ENCODE measurements at regions not wholly inside any gene's neighbourhood (a gene's known extent, or its start where the extent isn't known, plus 50 kb on each side); places are given as distances from the start of the nearest gene placed in this dataset.
"Not testable (repeated sequence)": the region's sequence is repeated elsewhere in the genome, so short reads cannot be mapped to it uniquely, and the experiment has no call there.

DNA sequence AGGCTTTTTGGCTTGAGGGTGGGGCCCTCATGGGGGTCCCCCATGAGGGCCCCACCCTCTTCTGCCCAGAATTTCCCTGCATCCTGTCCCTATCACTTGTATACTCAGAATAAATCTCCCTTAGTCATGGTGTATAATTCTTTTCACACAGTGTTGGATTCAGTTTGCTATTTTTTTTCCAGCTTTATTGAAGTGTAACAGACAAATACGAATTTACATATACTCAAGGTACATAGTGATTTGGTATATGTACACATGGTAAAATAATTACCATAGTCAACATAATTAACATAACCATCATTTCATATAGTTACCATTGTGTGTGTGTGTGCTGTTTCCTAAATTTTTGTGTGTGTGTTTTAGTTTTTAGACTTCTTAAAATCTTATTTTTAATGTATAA is 289.4 kb downstream of the CNTNAP3B start:
- not testable (repeated sequence) for H3K27me3 Mint-ChIP-seq (ENCODE audit: unreplicated experiment); H3K4me3 Mint-ChIP-seq (ENCODE audit: unreplicated experiment); H3K27ac Mint-ChIP-seq (ENCODE audit: unreplicated experiment); H3K36me3 Mint-ChIP-seq (ENCODE audit: low read depth, unreplicated experiment); H3K4me1 Mint-ChIP-seq (ENCODE audit: unreplicated experiment); H3K9me3 Mint-ChIP-seq (ENCODE audit: unreplicated experiment); DNase-seq (ENCODE audit: low spot score)

DNA sequence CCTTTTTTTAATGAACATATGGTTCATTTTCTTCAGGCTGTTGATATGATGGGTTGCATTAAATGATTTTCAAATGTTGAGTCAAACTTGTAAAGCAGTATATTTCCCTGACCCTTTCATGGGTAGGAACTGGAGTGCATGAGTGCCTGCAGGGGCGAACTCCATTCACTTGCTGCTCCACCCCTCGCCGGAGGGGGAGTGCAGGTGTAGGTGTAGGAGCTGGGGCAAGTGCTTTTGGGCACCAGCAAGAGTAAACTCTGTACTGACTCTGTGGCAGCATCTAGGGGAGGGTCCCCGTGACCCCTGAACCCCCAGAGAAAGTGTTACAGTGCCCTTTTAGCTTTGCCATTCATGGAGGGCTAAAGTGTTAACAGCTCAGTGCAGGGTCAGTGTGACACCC is 290.3 kb downstream of the CNTNAP3B start:
- not testable (repeated sequence) for DNase-seq (ENCODE audit: low spot score); H3K27me3 Mint-ChIP-seq (ENCODE audit: unreplicated experiment); H3K4me3 Mint-ChIP-seq (ENCODE audit: unreplicated experiment); H3K9me3 Mint-ChIP-seq (ENCODE audit: unreplicated experiment); H3K27ac Mint-ChIP-seq (ENCODE audit: unreplicated experiment); H3K36me3 Mint-ChIP-seq (ENCODE audit: low read depth, unreplicated experiment); H3K4me1 Mint-ChIP-seq (ENCODE audit: unreplicated experiment)

DNA sequence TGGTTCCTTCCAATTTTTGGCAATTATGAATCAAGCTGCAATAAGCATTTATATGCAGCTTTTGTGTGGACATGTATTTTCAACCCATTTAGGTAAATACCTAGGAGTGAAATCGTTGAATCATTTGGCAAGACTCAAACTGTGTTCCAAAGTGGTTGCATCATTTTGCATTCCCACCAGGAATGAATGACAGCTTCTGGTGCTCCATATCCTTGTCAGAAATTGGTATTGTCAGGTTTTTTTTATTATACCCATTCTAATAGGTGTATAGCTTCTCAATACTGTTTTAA is 290.7 kb downstream of the CNTNAP3B start:
- not testable (repeated sequence) for DNase-seq (ENCODE audit: low spot score); H3K27ac Mint-ChIP-seq (ENCODE audit: unreplicated experiment); H3K4me3 Mint-ChIP-seq (ENCODE audit: unreplicated experiment); H3K4me1 Mint-ChIP-seq (ENCODE audit: unreplicated experiment); H3K36me3 Mint-ChIP-seq (ENCODE audit: low read depth, unreplicated experiment); H3K27me3 Mint-ChIP-seq (ENCODE audit: unreplicated experiment); H3K9me3 Mint-ChIP-seq (ENCODE audit: unreplicated experiment)

DNA sequence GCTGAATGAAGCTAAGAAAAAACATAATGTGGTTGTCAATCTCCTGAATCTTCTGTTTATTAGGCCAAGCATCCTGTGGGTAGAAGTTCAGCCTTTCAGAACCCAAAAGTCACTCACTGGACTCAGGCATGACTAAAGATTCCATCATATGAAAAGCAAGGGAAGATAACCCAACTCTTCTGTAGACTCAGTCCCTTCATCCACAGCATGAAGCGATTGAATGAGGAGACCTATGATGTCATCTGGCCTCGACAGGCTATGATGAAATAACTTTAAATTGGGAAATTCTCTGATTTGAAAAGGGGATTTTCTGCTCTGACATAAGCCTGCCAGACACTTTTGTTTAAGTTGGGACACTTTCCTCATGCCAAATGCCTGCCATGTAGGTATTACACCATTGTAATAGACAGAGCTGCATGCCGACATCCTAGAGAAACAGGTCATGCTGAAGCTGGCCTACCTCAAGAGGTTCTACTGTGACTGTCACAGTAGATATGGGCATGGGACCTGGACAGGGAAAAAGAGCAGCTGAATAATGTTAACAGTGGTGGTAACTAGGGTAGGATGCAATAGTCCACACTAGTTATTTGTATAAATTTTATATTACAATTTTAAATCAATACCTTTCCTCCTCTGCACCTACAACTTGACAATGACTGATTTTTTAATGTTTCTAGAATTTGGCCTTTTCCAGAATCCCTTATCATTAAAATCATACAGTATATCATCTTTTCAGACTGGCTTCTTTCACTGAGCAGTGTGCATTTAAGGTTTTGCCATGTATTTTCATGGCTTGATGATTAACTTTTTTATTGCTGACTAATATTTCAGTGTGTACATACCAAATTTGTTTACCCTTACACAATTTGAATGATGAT is 291.3 kb downstream of the CNTNAP3B start:
- not testable (repeated sequence) for H3K36me3 Mint-ChIP-seq (ENCODE audit: low read depth, unreplicated experiment); H3K4me3 Mint-ChIP-seq (ENCODE audit: unreplicated experiment); DNase-seq (ENCODE audit: low spot score); H3K9me3 Mint-ChIP-seq (ENCODE audit: unreplicated experiment); H3K27me3 Mint-ChIP-seq (ENCODE audit: unreplicated experiment); H3K4me1 Mint-ChIP-seq (ENCODE audit: unreplicated experiment); H3K27ac Mint-ChIP-seq (ENCODE audit: unreplicated experiment)

DNA sequence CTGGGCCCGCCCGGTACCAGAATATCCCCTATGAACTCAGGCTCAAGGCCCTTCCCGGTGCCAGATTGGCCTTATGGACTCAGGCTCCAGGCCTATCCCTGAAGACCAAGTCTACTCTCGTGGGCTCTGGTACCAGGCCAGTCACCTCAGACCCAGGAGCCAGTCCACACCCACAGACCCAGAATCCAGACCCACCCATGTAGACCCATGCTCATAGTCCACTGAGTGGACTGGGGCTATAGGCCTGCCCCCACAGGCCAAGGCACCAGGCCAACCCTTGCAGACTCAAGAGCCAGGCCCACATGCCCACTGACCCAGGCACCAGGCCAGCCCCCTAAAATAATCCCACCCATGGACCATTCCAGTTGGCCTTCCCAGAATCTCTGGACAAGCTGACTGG is 296.1 kb downstream of the CNTNAP3B start:
- H3K36me3 Mint-ChIP-seq (ENCODE audit: low read depth, unreplicated experiment); H3K27ac Mint-ChIP-seq (ENCODE audit: unreplicated experiment); H3K27me3 Mint-ChIP-seq (ENCODE audit: unreplicated experiment); H3K9me3 Mint-ChIP-seq (ENCODE audit: unreplicated experiment); DNase-seq (ENCODE audit: low spot score); H3K4me1 Mint-ChIP-seq (ENCODE audit: unreplicated experiment); H3K4me3 Mint-ChIP-seq (ENCODE audit: unreplicated experiment): not testable (repeated sequence)

DNA sequence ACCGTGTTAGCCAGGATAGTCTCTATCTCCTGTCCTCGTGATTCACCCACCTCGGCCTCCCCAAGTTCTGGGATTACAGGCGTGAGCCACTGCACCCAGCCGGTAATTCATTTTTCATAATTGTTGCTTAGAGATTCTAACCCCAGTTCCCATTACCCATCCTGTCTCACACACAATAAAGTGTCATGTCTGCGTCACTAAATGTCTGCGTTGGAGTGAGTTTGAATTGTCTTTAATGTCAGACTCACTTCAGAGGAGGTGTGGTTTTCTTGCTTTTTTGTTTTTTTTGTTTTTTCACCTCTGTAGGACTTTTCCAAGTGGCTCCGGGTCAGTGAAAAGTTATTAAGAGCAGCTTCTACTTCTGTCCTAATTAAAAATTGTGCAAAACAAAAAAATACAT is 304.5 kb downstream of the CNTNAP3B start:
- H3K9me3 Mint-ChIP-seq (ENCODE audit: unreplicated experiment); DNase-seq (ENCODE audit: low spot score); H3K36me3 Mint-ChIP-seq (ENCODE audit: low read depth, unreplicated experiment); H3K4me1 Mint-ChIP-seq (ENCODE audit: unreplicated experiment); H3K27me3 Mint-ChIP-seq (ENCODE audit: unreplicated experiment); H3K4me3 Mint-ChIP-seq (ENCODE audit: unreplicated experiment); H3K27ac Mint-ChIP-seq (ENCODE audit: unreplicated experiment): not testable (repeated sequence)

DNA sequence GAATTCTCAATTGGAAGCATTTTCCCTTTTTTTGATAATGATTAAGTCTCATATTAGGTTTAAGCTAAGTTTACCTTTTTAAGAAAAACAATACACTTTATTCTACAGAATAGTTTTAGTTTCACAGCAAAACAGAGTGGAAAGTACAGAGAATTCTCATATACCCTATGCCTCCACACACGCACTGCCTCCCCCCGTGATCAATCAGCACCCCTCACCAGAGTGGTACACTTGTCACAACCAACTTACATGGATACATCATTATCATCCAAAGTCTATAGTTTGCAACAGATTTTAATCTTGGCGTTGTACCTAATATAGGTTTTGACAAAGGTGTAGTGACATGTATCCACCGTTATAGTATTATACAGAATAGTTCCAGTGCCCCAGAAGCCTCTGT is 326.5 kb downstream of the CNTNAP3B start:
- not testable (repeated sequence) for DNase-seq (ENCODE audit: low spot score); H3K27ac Mint-ChIP-seq (ENCODE audit: unreplicated experiment); H3K9me3 Mint-ChIP-seq (ENCODE audit: unreplicated experiment); H3K36me3 Mint-ChIP-seq (ENCODE audit: low read depth, unreplicated experiment); H3K4me1 Mint-ChIP-seq (ENCODE audit: unreplicated experiment); H3K27me3 Mint-ChIP-seq (ENCODE audit: unreplicated experiment); H3K4me3 Mint-ChIP-seq (ENCODE audit: unreplicated experiment)

DNA sequence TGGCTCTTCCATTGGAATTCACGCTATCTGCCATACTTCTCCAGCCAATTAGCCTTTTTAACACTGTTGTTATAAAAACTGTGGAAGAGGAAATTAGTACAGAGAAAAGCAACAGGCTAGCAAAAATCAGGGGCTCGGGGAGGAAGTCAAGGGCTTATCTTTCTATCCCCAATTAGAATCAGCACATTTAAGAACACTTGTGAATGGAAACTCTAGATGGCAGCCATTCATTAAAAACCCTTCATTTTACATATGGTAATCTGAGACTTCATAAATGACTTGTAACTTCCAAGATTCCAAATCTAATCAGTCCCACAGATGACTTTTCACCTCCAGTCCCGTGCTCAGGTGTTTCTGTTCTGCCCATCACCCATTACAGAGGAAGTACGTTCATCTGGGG is 330.5 kb downstream of the CNTNAP3B start:
- not testable (repeated sequence) for DNase-seq (ENCODE audit: low spot score); H3K9me3 Mint-ChIP-seq (ENCODE audit: unreplicated experiment); H3K27me3 Mint-ChIP-seq (ENCODE audit: unreplicated experiment); H3K27ac Mint-ChIP-seq (ENCODE audit: unreplicated experiment); H3K4me3 Mint-ChIP-seq (ENCODE audit: unreplicated experiment); H3K36me3 Mint-ChIP-seq (ENCODE audit: low read depth, unreplicated experiment); H3K4me1 Mint-ChIP-seq (ENCODE audit: unreplicated experiment)

DNA sequence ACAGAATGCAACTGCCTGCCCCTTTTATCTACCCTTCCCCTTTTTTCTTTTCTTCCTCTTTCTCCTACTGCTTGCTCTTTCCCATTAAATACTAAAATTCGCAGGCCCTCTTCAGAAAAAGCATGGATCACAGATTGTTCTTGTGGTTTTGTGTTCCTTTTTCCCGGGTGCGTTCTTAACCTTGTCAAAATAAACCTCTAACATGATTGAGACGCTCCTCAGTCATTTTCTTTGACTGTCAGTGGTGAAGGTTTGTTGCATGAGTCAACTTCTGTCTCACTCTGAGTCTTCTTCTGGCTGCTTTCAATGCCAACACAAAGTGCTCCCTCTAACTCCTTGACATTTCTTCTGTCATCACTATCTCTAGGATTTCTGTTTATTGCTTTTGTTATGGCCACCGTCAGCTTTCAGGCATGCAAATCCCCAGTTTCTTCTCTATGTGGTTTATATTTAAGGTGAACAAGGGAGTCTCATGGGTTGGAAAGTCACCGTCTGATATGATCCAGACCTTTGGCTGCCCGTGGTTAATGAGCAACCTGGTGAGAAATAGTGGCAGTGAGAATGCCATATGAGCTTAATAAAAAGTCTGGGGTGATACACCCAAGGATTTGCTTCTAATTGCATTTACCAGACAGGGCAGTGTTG is 338.4 kb downstream of the CNTNAP3B start:
- H3K27ac Mint-ChIP-seq (ENCODE audit: unreplicated experiment); H3K4me1 Mint-ChIP-seq (ENCODE audit: unreplicated experiment); H3K9me3 Mint-ChIP-seq (ENCODE audit: unreplicated experiment); H3K36me3 Mint-ChIP-seq (ENCODE audit: low read depth, unreplicated experiment); H3K4me3 Mint-ChIP-seq (ENCODE audit: unreplicated experiment); H3K27me3 Mint-ChIP-seq (ENCODE audit: unreplicated experiment); DNase-seq (ENCODE audit: low spot score): not testable (repeated sequence)

DNA sequence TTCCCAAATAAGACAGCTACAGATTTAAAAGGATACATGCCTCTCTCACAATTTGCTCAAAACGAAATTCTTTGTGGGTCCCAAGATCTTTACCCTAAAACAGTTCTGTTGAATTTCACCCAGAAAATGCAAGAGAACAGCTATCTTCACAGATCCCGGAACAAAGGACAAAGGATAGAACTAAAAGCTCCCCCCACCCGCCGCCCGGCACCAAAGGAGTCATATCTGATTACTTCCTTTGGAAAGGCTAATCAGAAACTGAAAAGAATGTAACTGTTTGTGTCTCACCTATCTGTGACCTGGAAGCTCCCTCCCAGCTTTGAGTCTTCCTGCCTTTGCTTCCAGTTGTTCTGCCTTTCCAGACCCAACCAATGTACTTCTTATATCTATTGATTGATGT is 339.2 kb downstream of the CNTNAP3B start:
- H3K27ac Mint-ChIP-seq (ENCODE audit: unreplicated experiment); H3K4me1 Mint-ChIP-seq (ENCODE audit: unreplicated experiment); H3K4me3 Mint-ChIP-seq (ENCODE audit: unreplicated experiment); DNase-seq (ENCODE audit: low spot score); H3K36me3 Mint-ChIP-seq (ENCODE audit: low read depth, unreplicated experiment); H3K9me3 Mint-ChIP-seq (ENCODE audit: unreplicated experiment); H3K27me3 Mint-ChIP-seq (ENCODE audit: unreplicated experiment): not testable (repeated sequence)

DNA sequence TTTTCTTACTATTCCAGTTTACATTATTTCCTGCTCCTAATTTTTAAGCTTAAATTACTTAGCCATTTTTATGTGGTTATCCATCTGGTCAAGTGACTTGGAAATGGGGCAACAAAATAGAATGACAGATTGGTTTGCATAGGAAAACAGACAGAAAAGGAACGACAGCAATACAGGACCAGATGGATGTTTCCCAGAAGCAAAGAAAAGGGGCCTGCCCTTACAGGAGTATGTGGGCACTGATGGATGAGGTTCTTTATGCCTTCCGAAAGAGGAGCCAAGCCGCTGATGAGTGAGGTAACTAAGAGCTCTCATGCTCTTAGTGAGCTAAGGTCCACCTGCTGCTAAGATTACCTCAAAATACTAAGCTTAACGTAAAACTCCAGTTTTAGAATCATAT is 339.8 kb downstream of the CNTNAP3B start:
- H3K4me3 Mint-ChIP-seq (ENCODE audit: unreplicated experiment); H3K4me1 Mint-ChIP-seq (ENCODE audit: unreplicated experiment); H3K9me3 Mint-ChIP-seq (ENCODE audit: unreplicated experiment); DNase-seq (ENCODE audit: low spot score); H3K27me3 Mint-ChIP-seq (ENCODE audit: unreplicated experiment); H3K27ac Mint-ChIP-seq (ENCODE audit: unreplicated experiment); H3K36me3 Mint-ChIP-seq (ENCODE audit: low read depth, unreplicated experiment): not testable (repeated sequence)

DNA sequence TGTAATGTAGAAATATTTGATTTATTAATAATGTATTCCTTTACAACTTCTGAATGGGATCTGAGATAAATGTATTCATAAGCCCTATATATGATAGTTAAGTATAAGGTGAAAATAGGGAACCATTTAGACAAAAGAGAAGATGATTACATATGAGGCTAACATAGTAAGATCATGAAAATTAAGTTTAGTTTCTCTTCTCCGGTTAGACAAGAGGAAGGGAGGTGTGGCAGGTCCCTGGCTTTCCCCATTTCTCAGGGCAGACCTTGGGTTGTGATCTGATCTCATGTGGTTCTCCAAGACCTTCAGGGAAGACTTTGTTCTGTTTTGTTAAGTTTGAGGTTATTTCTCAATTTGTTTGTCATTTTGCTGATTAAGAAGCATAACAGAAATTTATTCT is 341.3 kb downstream of the CNTNAP3B start:
- H3K4me3 Mint-ChIP-seq (ENCODE audit: unreplicated experiment); H3K27me3 Mint-ChIP-seq (ENCODE audit: unreplicated experiment): not testable (repeated sequence)

More for the DNA sequence above, 341.3 kb downstream of the CNTNAP3B start:
- not testable (repeated sequence) for H3K36me3 Mint-ChIP-seq (ENCODE audit: low read depth, unreplicated experiment); H3K9me3 Mint-ChIP-seq (ENCODE audit: unreplicated experiment); H3K27ac Mint-ChIP-seq (ENCODE audit: unreplicated experiment); DNase-seq (ENCODE audit: low spot score); H3K4me1 Mint-ChIP-seq (ENCODE audit: unreplicated experiment)
